ENCODE measurements at regions not wholly inside any gene's neighbourhood (a gene's known extent, or its start where the extent isn't known, plus 50 kb on each side); places are given as distances from the start of the nearest gene placed in this dataset.

GRCh38 chr22:26732284-26732683 is 74.9 kb downstream of the MIAT start:
- no peak for DNase-seq (ENCODE audit: low spot score)

DNA sequence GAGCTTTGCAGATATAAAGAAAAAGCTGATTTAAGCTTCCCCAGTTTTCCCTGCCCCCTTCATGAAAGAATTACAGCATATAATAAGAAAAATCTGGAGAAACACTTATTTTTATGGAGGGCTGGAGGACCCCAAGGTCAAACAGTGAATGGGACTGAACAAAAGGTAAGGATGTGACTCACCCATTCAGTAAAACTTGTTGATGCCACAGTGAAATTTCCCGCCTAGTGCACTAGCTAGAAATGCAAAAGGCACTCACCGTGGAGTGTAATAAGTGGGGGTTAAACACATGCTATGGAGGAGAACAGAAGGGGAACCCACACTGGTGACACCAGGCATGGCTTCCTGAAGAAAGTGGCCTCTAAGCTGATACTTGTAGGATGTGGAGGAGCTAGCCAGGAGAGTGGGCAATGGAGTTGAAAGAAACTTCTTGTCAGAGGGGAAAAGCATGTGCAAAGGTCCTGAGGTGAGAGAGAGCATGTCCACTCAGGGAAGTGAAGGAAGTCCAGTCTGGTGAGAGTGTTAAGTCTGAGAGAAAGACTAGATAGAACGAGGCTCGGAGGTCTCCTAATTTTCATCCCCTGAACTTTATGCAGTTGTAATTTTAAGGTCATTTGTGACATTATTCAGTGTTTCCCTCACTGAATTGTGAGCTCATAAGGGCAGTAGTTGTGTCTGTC is 77.1 kb downstream of the MIAT start:
- no peak for DNase-seq (ENCODE audit: low spot score)

GRCh38 chr22:26735019-26735409 is 77.6 kb downstream of the MIAT start:
- DNase-seq (ENCODE audit: low spot score) = no peak

- DNase-seq (ENCODE audit: low spot score) = peak; percentile 48
Measured at GRCh38 chr22:26737262-26737661, 79.9 kb downstream of the MIAT start.

GRCh38 chr22:26740253-26740652 is 82.9 kb downstream of the MIAT start:
- no peak for DNase-seq (ENCODE audit: low spot score)

DNA sequence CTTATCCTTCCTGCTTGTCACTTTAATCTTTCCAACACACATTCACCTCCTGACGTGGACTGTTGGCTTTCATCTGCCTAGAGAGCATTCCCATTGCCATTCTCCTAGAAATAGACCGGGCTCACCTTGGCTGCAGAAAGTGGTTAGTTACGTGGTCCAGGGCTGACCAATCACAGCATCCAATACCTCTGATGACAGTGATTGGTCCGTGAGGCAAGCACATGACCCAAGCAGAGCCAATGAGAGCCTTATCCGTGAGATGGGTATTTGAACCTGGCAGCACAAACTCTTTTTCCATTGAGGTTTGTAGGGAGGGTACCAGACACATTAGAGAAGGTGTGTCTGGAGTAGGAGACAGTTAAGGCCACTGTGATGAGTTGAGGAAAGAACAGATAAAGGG is 85.8 kb downstream of the MIAT start:
- no peak for DNase-seq (ENCODE audit: low spot score)

DNA sequence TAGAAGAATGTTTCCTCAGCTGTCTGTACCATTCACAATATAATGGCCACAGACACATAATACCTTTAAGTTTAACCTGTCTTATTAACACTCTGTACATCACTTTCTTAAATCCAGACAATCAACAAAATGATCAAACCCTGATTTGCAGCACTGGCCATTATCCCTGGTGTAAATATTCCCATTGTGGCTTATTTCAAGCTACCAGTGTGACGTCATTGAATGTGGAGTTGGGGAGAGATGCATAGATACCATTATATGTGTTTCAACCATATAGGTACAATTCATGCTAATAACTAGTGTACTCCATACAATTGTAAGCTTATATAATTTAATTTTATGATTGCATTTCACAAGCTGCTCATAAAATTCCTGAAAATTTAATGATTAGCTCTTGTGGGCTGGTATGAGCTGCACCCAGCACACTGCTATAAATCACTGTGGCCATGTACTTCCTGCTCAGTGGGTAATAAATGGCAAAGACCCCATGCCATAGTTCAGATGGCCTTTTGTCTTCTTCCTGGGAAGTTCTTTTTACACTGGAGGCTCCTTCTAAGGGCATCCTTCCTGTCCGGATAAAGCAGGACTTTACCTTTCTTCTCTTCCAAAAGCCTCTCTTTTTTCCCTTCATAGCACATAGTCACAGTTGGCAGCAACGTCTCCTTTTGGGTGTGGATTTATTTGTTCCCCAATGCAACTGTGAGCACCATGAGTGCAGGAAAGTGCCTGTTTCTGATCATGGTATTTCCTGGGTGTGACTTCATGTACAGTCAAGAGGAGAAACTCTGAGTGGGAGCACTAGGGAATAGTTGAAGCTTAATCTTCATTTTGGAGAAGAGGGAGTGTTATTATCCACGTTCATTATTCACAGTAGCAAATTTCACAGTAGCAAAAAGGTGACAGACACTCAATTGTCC is 87.8 kb downstream of the MIAT start:
- DNase-seq (ENCODE audit: low spot score) = no peak

GRCh38 chr22:26746311-26746710 is 88.9 kb downstream of the MIAT start:
- DNase-seq (ENCODE audit: low spot score) = no peak

DNA sequence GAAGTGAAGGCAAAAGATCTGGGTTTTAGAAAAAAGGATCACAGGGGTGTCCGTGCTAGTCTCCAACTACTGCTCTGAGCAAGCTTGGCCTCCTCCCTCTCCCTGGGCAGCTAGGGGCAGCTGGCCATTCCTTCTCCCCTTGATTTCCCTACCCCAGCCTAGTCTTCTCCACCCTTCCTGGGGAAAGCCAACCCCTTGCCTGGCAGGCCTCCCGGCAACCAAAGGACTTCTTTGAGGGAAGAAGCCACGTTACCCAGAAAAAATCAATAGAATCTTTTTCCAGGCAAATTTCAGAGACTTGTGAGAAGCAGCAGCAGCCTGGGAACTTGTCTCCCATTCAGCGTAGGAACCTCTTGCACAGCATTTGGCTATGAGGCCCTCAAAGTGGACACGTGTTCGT is 91.5 kb downstream of the MIAT start:
- no peak for DNase-seq (ENCODE audit: low spot score)

- no peak for DNase-seq (ENCODE audit: low spot score)
Measured at GRCh38 chr22:26751217-26751616, 93.8 kb downstream of the MIAT start.

GRCh38 chr22:26753125-26753862 is 95.9 kb downstream of the MIAT start:
- DNase-seq (ENCODE audit: low spot score) = no peak

DNA sequence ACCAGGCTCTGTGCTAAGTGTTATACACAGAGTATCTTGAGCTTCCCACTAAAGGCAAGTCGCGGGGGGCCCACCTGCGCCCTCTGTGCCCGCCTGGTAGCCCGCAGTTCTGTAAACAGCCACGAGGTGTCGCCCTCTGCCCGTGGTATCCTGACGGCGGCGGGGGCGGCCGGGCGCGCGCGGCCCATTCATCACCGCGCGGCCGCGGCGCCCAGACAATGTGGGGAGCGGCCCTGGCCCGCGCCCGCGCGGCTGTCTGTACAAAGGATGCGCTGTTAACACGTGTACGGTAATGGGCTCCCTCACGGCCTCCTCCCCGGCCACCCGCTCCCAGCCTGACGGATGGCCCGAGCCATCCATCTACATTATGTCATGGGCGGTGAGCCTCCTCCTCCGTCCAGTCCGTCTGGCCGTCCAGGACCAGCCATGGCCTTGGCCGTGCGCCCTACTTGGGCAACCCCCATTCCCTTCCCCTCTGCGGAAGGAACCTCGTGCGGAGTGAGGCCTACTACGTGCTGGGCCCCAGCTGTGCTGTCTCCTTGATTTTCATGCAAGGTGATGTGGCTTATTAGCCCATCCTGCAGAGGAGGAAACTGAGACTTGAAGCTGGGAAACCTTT is 99.4 kb downstream of the MIAT start:
- DNase-seq (ENCODE audit: low spot score) = peak; percentile 81

GRCh38 chr22:26757496-26757895 is 100.1 kb downstream of the MIAT start:
- DNase-seq (ENCODE audit: low spot score) = no peak

- no peak for DNase-seq (ENCODE audit: low spot score)
Measured at GRCh38 chr22:26762503-26763472, 105.4 kb downstream of the MIAT start.

DNA sequence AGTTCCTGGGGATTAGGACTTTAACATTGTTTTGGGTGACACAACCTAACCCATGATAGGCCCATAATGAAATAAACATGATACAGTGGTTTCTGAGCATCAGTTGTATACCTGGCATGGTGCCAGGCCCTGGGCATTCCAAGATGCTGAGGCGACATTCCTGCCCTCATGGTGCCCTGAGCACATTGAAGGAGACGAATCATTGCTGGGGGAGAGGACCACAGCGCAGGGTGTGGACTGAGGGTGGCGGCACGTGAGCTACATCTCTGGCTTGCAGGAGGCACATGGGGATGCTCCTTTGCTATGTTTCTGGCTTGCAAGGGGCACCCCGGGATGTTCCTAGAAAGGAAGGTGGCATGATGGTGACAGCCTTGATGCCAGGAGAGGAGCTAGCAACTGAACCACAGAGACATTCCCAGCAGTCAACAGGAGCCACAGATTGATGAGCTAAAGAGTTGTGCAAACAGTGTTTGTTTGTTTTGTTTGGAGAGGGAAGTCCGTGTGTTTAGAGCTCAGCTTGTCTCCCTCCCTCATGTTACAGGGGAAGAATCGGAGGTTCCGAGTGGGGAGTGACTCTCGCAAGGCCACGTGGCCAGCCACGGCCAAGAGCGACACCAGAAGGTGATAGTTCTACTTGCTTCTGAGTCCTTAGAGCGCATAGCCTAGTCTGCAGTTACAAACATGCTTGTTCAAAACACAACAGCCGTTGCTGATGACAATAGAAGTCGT is 106.4 kb downstream of the MIAT start:
- peak; percentile 77 for DNase-seq (ENCODE audit: low spot score)

DNA sequence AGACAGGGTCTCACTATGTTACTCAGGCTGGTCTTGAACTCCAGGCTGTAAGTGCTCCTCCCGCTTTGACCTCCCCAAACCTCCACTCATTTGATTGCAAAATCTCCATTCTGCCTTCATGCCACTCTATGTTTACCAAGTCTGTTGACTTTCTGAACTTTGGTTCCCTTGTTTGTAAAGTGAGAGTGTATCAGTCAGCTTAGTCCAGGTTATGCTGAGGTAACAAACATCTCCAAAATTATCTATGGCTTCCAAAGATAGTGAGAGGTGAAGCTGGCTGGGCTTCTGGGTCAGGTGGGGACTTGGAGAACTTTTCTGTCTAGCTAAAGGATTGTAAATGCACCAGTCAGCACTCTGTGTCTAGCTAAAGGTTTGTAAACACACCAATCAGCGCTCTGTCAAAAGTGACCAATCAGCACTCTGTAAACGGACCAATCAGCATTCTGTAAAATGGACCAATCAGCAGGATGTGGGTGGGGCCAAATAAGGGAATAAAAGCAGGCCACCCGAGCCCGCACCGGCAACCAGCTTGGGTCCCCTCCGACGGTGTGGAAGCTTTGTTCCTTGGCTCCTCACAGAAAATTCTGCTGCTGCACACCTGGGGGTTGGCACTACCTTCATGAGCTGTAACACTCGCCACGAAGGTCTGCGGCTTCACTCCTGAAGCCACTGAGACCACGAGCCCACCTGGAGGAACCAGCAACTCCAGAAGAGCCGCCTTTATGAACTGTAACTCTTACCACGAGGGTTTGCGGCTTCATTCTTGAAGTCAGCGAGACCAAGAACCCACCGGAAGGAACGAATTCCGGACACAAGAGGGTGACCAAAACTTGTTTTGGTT is 109.3 kb downstream of the MIAT start:
- no peak for DNase-seq (ENCODE audit: low spot score)

- no peak for DNase-seq (ENCODE audit: low spot score)
Measured at GRCh38 chr22:26767351-26768155, 110.2 kb downstream of the MIAT start.

DNA sequence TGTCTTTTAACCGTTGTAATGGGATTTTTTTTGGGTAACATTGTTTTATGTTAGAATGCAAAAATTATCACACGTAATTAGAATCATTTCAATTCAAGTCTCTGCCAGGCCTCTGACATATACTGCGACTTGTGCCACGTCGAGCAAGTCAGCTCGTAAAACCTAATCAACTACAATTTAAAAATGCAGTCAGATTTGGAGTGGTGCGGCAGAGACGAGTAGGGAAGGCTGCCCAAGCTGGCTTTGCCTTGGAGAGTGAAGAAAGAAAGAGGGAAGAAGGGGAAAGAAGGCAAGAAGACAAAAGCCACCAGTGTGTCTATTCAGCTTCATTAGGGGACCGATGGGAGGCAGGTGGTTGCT is 110.7 kb downstream of the MIAT start:
- DNase-seq (ENCODE audit: low spot score) = no peak

- DNase-seq (ENCODE audit: low spot score) = no peak
Measured at GRCh38 chr22:26768952-26769351, 111.6 kb downstream of the MIAT start.
